ENCODE measurements at regions not wholly inside any gene's neighbourhood (a gene's known extent, or its start where the extent isn't known, plus 50 kb on each side); places are given as distances from the start of the nearest gene placed in this dataset.

- Histone ChIP-seq H3K27ac (ENCODE audit: low read depth, low read length) (no peak overlapping the region), H3K27me3 (ENCODE audit: control insufficient read depth in 1 of 2, insufficient read depth in 2 of 2, low read length in 2 of 2) (no peaks in the 10 kb centered on the region), H3K4me3 (ENCODE audit: low read depth in 1 of 2, low read length in 2 of 2) (no peak overlapping the region), H3K9ac (ENCODE audit: low read length) (no peak overlapping the region), H3K4me1 (ENCODE audit: insufficient read depth, low read length) (no peaks in the 10 kb centered on the region), H3K9me3 (ENCODE audit: low read length) (no peaks in the 10 kb centered on the region), H3K36me3 (ENCODE audit: insufficient read depth, low read length) (peaks cover 3% of the 10 kb centered on the region)
Measured at GRCh38 chr18:23350188-23350587, 102.9 kb upstream of the RIOK3 start.

GRCh38 chr18:23351521-23351920, 101.6 kb upstream of the RIOK3 start:
- Histone ChIP-seq H3K27me3 (ENCODE audit: control insufficient read depth in 1 of 2, insufficient read depth in 2 of 2, low read length in 2 of 2) (no peaks in the 10 kb centered on the region), H3K27ac (ENCODE audit: low read depth, low read length) (no peak overlapping the region), H3K9me3 (ENCODE audit: low read length) (no peaks in the 10 kb centered on the region), H3K36me3 (ENCODE audit: insufficient read depth, low read length) (peaks cover 3% of the 10 kb centered on the region), H3K4me1 (ENCODE audit: insufficient read depth, low read length) (peaks cover 5% of the 10 kb centered on the region), H3K9ac (ENCODE audit: low read length) (no peak overlapping the region), H3K4me3 (ENCODE audit: low read depth in 1 of 2, low read length in 2 of 2) (no peak overlapping the region)

- H3K36me3 ChIP-seq (ENCODE audit: insufficient read depth, low read length): peaks cover 3% of the 10 kb centered on the region
- H3K9ac ChIP-seq (ENCODE audit: low read length): no peak overlapping the region
- H3K9me3 ChIP-seq (ENCODE audit: low read length): no peaks in the 10 kb centered on the region
- H3K4me3 ChIP-seq (ENCODE audit: low read depth in 1 of 2, low read length in 2 of 2): no peak overlapping the region
- H3K27me3 ChIP-seq (ENCODE audit: control insufficient read depth in 1 of 2, insufficient read depth in 2 of 2, low read length in 2 of 2): no peaks in the 10 kb centered on the region
- H3K4me1 ChIP-seq (ENCODE audit: insufficient read depth, low read length): peaks cover 11% of the 10 kb centered on the region
- H3K27ac ChIP-seq (ENCODE audit: low read depth, low read length): no peak overlapping the region
Measured at GRCh38 chr18:23352042-23352441, 101.0 kb upstream of the RIOK3 start.

DNA sequence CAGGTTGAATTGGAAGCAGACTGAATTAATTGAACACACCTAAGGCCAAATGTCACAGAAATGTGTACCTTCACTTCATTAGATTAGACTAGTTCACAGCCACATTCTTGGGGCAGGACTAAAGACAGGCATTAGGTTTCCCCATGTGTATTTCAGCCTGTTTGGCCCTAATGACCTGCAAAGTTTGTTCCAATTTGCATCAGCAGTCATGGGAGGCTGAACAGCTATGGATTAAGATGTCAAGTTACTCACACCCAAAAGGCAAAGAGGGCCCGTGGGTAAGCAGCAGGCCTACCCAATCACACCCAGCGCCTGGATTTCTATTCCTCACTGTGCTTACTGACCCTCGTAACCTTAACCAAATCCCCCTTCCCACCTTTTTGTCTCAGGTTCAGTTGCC, 99.6 kb upstream of the RIOK3 start:
- peaks cover 3% of the 10 kb centered on the region for H3K36me3 ChIP-seq (ENCODE audit: insufficient read depth, low read length)
- peaks cover 24% of the 10 kb centered on the region for H3K4me1 ChIP-seq (ENCODE audit: insufficient read depth, low read length)
- H3K4me3 ChIP-seq (ENCODE audit: low read depth in 1 of 2, low read length in 2 of 2): no peak overlapping the region
- H3K9me3 ChIP-seq (ENCODE audit: low read length): no peaks in the 10 kb centered on the region
- no peak overlapping the region for H3K9ac ChIP-seq (ENCODE audit: low read length)
- no peak overlapping the region for H3K27ac ChIP-seq (ENCODE audit: low read depth, low read length)
- no peaks in the 10 kb centered on the region for H3K27me3 ChIP-seq (ENCODE audit: control insufficient read depth in 1 of 2, insufficient read depth in 2 of 2, low read length in 2 of 2)

- Histone ChIP-seq H3K4me3 (ENCODE audit: low read depth in 1 of 2, low read length in 2 of 2) (no peak overlapping the region), H3K27ac (ENCODE audit: low read depth, low read length) (no peak overlapping the region)
Measured at GRCh38 chr18:23354625-23355024, 98.5 kb upstream of the RIOK3 start.

DNA sequence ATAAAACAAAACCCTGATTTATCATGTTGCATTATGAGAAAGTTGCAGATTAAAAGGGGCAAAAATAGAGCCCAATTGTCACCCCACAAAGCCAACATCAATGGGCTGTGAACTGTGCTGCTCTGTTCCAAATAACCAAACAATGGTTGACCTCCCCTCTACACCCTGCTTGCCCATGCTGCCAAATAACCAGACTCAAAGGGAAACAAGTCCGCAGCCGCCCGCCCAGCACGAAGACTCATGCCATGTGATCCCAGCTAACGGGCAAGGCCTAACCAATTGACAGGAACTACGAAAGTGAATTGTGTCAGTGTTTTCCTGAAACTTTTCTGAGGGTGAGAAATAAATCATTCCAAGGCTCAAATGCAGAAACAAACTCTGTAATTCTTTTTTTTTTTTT, 97.9 kb upstream of the RIOK3 start:
- peaks cover 3% of the 10 kb centered on the region for H3K36me3 ChIP-seq (ENCODE audit: insufficient read depth, low read length)
- no peak overlapping the region for H3K27ac ChIP-seq (ENCODE audit: low read depth, low read length)
- no peaks in the 10 kb centered on the region for H3K27me3 ChIP-seq (ENCODE audit: control insufficient read depth in 1 of 2, insufficient read depth in 2 of 2, low read length in 2 of 2)
- no peak overlapping the region for H3K4me3 ChIP-seq (ENCODE audit: low read depth in 1 of 2, low read length in 2 of 2)
- peaks cover 27% of the 10 kb centered on the region for H3K4me1 ChIP-seq (ENCODE audit: insufficient read depth, low read length)
- H3K9me3 ChIP-seq (ENCODE audit: low read length): no peaks in the 10 kb centered on the region
- H3K9ac ChIP-seq (ENCODE audit: low read length): no peak overlapping the region

More at GRCh38 chr18:23354625-23355024, 98.5 kb upstream of the RIOK3 start:
- Histone ChIP-seq H3K36me3 (ENCODE audit: insufficient read depth, low read length) (peaks cover 3% of the 10 kb centered on the region), H3K9ac (ENCODE audit: low read length) (no peak overlapping the region), H3K9me3 (ENCODE audit: low read length) (no peaks in the 10 kb centered on the region), H3K4me1 (ENCODE audit: insufficient read depth, low read length) (peaks cover 27% of the 10 kb centered on the region), H3K27me3 (ENCODE audit: control insufficient read depth in 1 of 2, insufficient read depth in 2 of 2, low read length in 2 of 2) (no peaks in the 10 kb centered on the region)

DNA sequence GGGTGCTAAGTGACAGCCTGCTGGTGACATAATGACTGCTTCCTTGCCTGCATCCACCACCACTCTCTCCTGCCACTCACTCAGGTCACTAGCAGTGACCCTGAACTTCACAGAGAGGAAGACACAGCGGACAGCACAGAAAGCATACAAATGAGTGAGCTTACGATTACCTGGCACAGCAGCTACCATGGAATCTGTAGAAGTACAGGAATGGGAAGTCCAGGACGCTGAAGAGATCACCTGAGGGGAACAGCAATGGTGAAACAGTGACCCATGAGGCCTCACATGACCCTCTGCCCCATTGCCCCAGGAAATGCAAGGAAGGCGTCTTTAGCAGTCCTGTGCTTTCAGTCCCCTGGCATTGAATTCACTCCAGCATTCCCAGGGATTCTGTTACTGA, 96.7 kb upstream of the RIOK3 start:
- H3K27me3 ChIP-seq (ENCODE audit: control insufficient read depth in 1 of 2, insufficient read depth in 2 of 2, low read length in 2 of 2): no peaks in the 10 kb centered on the region

GRCh38 chr18:23356915-23357601, 96.0 kb upstream of the RIOK3 start:
- Histone ChIP-seq H3K9ac (ENCODE audit: low read length) (no peak overlapping the region), H3K9me3 (ENCODE audit: low read length) (no peaks in the 10 kb centered on the region), H3K27me3 (ENCODE audit: control insufficient read depth in 1 of 2, insufficient read depth in 2 of 2, low read length in 2 of 2) (no peaks in the 10 kb centered on the region), H3K4me1 (ENCODE audit: insufficient read depth, low read length) (peaks cover 27% of the 10 kb centered on the region), H3K4me3 (ENCODE audit: low read depth in 1 of 2, low read length in 2 of 2) (no peak overlapping the region), H3K36me3 (ENCODE audit: insufficient read depth, low read length) (peaks cover 3% of the 10 kb centered on the region), H3K27ac (ENCODE audit: low read depth, low read length) (peak overlapping the region; percentile 14)

More for the DNA sequence above, 96.7 kb upstream of the RIOK3 start:
- Histone ChIP-seq H3K9me3 (ENCODE audit: low read length) (no peaks in the 10 kb centered on the region), H3K4me1 (ENCODE audit: insufficient read depth, low read length) (peaks cover 27% of the 10 kb centered on the region), H3K9ac (ENCODE audit: low read length) (no peak overlapping the region), H3K4me3 (ENCODE audit: low read depth in 1 of 2, low read length in 2 of 2) (no peak overlapping the region), H3K36me3 (ENCODE audit: insufficient read depth, low read length) (peaks cover 3% of the 10 kb centered on the region), H3K27ac (ENCODE audit: low read depth, low read length) (no peak overlapping the region)

DNA sequence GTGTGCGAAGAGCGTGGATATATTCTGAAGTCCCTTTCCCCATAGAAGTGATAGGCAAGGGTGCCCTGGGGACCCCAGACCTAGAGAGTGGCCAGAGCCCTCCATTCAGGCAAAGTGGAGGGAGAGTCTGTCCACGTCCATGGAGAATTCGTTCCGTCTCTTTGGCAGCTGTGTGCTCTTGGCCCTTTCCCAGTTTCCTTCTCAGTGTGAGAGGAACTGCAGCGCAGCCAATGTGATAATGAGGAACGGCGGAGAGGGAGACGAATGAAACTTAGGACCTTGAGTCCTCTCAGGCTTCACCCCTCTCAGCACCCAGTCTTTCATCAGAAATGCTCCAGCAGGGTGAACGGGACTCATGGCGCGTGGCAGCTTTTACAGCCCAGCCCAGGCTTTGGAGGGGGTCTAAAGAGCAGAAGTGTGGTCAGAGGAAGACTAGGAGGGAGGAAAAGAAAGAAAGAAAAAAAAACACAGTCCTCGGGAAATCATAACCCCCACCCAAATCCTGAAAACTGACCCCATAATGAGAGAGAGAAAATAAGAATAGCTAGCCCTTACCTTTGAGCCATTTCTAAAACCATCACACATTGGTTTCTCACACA, 95.0 kb upstream of the RIOK3 start:
- no peak overlapping the region for H3K9ac ChIP-seq (ENCODE audit: low read length)
- H3K27ac ChIP-seq (ENCODE audit: low read depth, low read length): no peak overlapping the region
- no peaks in the 10 kb centered on the region for H3K27me3 ChIP-seq (ENCODE audit: control insufficient read depth in 1 of 2, insufficient read depth in 2 of 2, low read length in 2 of 2)
- peaks cover 27% of the 10 kb centered on the region for H3K4me1 ChIP-seq (ENCODE audit: insufficient read depth, low read length)
- no peaks in the 10 kb centered on the region for H3K36me3 ChIP-seq (ENCODE audit: insufficient read depth, low read length)
- H3K9me3 ChIP-seq (ENCODE audit: low read length): no peaks in the 10 kb centered on the region
- H3K4me3 ChIP-seq (ENCODE audit: low read depth in 1 of 2, low read length in 2 of 2): peak overlapping the region in 1 of 2 donors; percentile 29

- Histone ChIP-seq H3K27ac (ENCODE audit: low read depth, low read length) (no peak overlapping the region), H3K4me3 (ENCODE audit: low read depth in 1 of 2, low read length in 2 of 2) (no peak overlapping the region), H3K36me3 (ENCODE audit: insufficient read depth, low read length) (no peaks in the 10 kb centered on the region), H3K4me1 (ENCODE audit: insufficient read depth, low read length) (peaks cover 27% of the 10 kb centered on the region), H3K9me3 (ENCODE audit: low read length) (no peaks in the 10 kb centered on the region), H3K9ac (ENCODE audit: low read length) (no peak overlapping the region), H3K27me3 (ENCODE audit: control insufficient read depth in 1 of 2, insufficient read depth in 2 of 2, low read length in 2 of 2) (no peaks in the 10 kb centered on the region)
Measured at GRCh38 chr18:23359421-23359820, 93.7 kb upstream of the RIOK3 start.

- no peak overlapping the region for H3K9ac ChIP-seq (ENCODE audit: low read length)
- H3K4me1 ChIP-seq (ENCODE audit: insufficient read depth, low read length): no peaks in the 10 kb centered on the region
- H3K27ac ChIP-seq (ENCODE audit: low read depth, low read length): no peak overlapping the region
- no peaks in the 10 kb centered on the region for H3K36me3 ChIP-seq (ENCODE audit: insufficient read depth, low read length)
- H3K27me3 ChIP-seq (ENCODE audit: control insufficient read depth in 1 of 2, insufficient read depth in 2 of 2, low read length in 2 of 2): no peaks in the 10 kb centered on the region
- H3K9me3 ChIP-seq (ENCODE audit: low read length): no peaks in the 10 kb centered on the region
- no peak overlapping the region for H3K4me3 ChIP-seq (ENCODE audit: low read depth in 1 of 2, low read length in 2 of 2)
Measured at GRCh38 chr18:23363865-23364570, 89.1 kb upstream of the RIOK3 start.

Measured in muscle layer of colon (tissue), 2 donors.